Smooth muscle cell (in vitro differentiated cells): ENCODE measurements at regions not wholly inside any gene's neighbourhood (a gene's known extent, or its start where the extent isn't known, plus 50 kb on each side); places are given as distances from the start of the nearest gene placed in this dataset.
"Not testable (repeated sequence)": the region's sequence is repeated elsewhere in the genome, so short reads cannot be mapped to it uniquely, and the experiment has no call there.

Source experiments
- DNase-seq: peaks from one replicate; lab custom pipeline; 2025; ENCODE audit not compliant: unreplicated experiment; lab: John Stamatoyannopoulos, UW
- H2AFZ ChIP-seq: fragments of 200-600 bp; sonication (generic); 2 replicates; pipeline ENCODE4 v1.6.0; 2016; ENCODE audit warnings: antibody characterized with exemption, low read depth, mild to moderate bottlenecking
- H3F3A ChIP-seq: fragments of 200-600 bp; sonication (generic); 2 replicates; pipeline ENCODE4 v1.6.0; 2017; ENCODE audit warnings: antibody characterized with exemption, low read depth
- H3K27ac ChIP-seq: fragments of 200-600 bp; sonication (generic); 2 replicates; pipeline ENCODE4 v1.5.1; 2016; ENCODE audit warnings: low read depth, mild to moderate bottlenecking
- H3K27me3 ChIP-seq: fragments of 200-600 bp; sonication (generic); 2 replicates; pipeline ENCODE4 v1.6.1; 2016; ENCODE audit warnings: low read depth, mild to moderate bottlenecking
- H3K36me3 ChIP-seq: fragments of 200-600 bp; sonication (generic); 2 replicates; pipeline ENCODE4 v1.5.1; 2016; ENCODE audit warnings: low read depth
- H3K4me1 ChIP-seq: fragments of 200-600 bp; sonication (generic); 2 replicates; pipeline ENCODE4 v1.5.1; 2016; ENCODE audit warnings: low read depth
- H3K4me2 ChIP-seq: fragments of 200-600 bp; sonication (generic); 2 replicates; pipeline ENCODE4 v1.6.0; 2016; ENCODE audit warnings: mild to moderate bottlenecking
- H3K4me3 ChIP-seq: fragments of 200-600 bp; sonication (generic); 2 replicates; pipeline ENCODE4 v1.5.1; 2016; ENCODE audit warnings: mild to moderate bottlenecking
- H3K79me2 ChIP-seq: fragments of 200-600 bp; sonication (generic); 2 replicates; pipeline ENCODE4 v1.6.0; 2016; ENCODE audit warnings: low read depth, mild to moderate bottlenecking
- H3K9ac ChIP-seq: fragments of 200-600 bp; sonication (generic); 2 replicates; pipeline ENCODE4 v1.6.0; 2016; ENCODE audit warnings: low read depth
- H3K9me3 ChIP-seq: fragments of 200-600 bp; sonication (generic); replicated peaks from 2 replicates; pipeline ENCODE4 v1.5.1; 2016; ENCODE audit warnings: low read depth
- H4K20me1 ChIP-seq: fragments of 200-600 bp; sonication (generic); 2 replicates; pipeline ENCODE4 v1.6.0; 2016; ENCODE audit warnings: low read depth
- WGBS: methylation state at CpG from one replicate; pipeline ENCODE4 v1.1.7; 2016; ENCODE audit warnings: low lambda C conversion rate; 5-methylcytosine and 5-hydroxymethylcytosine counted together
- TF ChIP-seq, protein P1 (sequence below): fragments of 200-600 bp; sonication (generic); IDR thresholded peaks from 2 replicates; pipeline ENCODE4 v1.5.1; 2017; ENCODE audit warnings: borderline replicate concordance, mild to moderate bottlenecking, antibody characterized with exemption; ENCODE audit not compliant: insufficient read depth, poor library complexity, severe bottlenecking

GRCh38 chr6:19925533-19925932 lies 88.4 kb downstream of the ID4 start:
- Histone ChIP-seq H4K20me1 (no peaks in the 10 kb centered on the region), H3K79me2 (no peaks in the 10 kb centered on the region), H3K4me2 (no peak overlapping the region), H3K4me3 (no peak overlapping the region), H2AFZ (no peak overlapping the region), H3K27ac (no peak overlapping the region), H3K27me3 (no peaks in the 10 kb centered on the region), H3K4me1 (peaks cover 10% of the 10 kb centered on the region), H3K9me3 (no peaks in the 10 kb centered on the region), H3K36me3 (no peaks in the 10 kb centered on the region), H3F3A (no peaks in the 10 kb centered on the region), H3K9ac (no peak overlapping the region)
- 92% methylated on average over 1 of the region's 1 CpG for WGBS
- TF ChIP-seq, protein P1, sequence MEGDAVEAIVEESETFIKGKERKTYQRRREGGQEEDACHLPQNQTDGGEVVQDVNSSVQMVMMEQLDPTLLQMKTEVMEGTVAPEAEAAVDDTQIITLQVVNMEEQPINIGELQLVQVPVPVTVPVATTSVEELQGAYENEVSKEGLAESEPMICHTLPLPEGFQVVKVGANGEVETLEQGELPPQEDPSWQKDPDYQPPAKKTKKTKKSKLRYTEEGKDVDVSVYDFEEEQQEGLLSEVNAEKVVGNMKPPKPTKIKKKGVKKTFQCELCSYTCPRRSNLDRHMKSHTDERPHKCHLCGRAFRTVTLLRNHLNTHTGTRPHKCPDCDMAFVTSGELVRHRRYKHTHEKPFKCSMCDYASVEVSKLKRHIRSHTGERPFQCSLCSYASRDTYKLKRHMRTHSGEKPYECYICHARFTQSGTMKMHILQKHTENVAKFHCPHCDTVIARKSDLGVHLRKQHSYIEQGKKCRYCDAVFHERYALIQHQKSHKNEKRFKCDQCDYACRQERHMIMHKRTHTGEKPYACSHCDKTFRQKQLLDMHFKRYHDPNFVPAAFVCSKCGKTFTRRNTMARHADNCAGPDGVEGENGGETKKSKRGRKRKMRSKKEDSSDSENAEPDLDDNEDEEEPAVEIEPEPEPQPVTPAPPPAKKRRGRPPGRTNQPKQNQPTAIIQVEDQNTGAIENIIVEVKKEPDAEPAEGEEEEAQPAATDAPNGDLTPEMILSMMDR: no peak
- no peak for DNase-seq

GRCh38 chr6:19928461-19928860 lies 91.3 kb downstream of the ID4 start:
- 89% methylated on average over 2 of the region's 2 CpGs for WGBS
- TF ChIP-seq, protein P1: no peak
- DNase-seq: no peak
- Histone ChIP-seq H3F3A (no peaks in the 10 kb centered on the region), H3K4me2 (no peak overlapping the region), H3K27me3 (peaks cover 10% of the 10 kb centered on the region), H3K9me3 (no peaks in the 10 kb centered on the region), H3K27ac (no peak overlapping the region), H3K79me2 (no peaks in the 10 kb centered on the region), H3K4me3 (no peak overlapping the region), H3K9ac (no peak overlapping the region), H4K20me1 (no peaks in the 10 kb centered on the region), H2AFZ (no peak overlapping the region), H3K4me1 (peaks cover 10% of the 10 kb centered on the region), H3K36me3 (no peaks in the 10 kb centered on the region)

DNA sequence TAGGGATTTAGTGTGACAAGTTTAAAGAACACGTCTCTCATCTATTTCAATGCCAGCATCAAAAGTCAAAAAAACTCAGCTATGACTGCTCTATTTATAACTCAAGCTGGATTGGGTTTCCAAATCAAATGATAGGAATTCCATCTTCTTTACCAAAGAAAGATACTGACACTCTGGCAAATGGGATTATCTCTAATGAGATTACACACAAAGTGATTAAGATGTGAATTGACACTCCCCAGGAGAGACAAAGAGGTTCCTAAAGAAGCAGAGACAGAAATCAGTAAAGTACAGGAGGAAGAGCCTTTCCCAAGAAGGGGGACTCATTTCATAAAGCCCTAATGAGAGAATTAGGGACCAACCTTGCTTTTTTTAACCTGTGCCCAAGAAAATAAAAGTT lies 92.1 kb downstream of the ID4 start:
- 88% methylated on average over 1 of the region's 1 CpG for WGBS
- Histone ChIP-seq H3K36me3 (no peaks in the 10 kb centered on the region), H4K20me1 (no peaks in the 10 kb centered on the region), H2AFZ (no peak overlapping the region), H3K4me2 (no peak overlapping the region), H3K27ac (no peak overlapping the region), H3K4me1 (peaks cover 10% of the 10 kb centered on the region), H3K4me3 (no peak overlapping the region), H3K9me3 (no peaks in the 10 kb centered on the region), H3K79me2 (no peaks in the 10 kb centered on the region), H3K27me3 (peaks cover 10% of the 10 kb centered on the region), H3F3A (no peaks in the 10 kb centered on the region), H3K9ac (no peak overlapping the region)
- TF ChIP-seq, protein P1: no peak
- DNase-seq: no peak

DNA sequence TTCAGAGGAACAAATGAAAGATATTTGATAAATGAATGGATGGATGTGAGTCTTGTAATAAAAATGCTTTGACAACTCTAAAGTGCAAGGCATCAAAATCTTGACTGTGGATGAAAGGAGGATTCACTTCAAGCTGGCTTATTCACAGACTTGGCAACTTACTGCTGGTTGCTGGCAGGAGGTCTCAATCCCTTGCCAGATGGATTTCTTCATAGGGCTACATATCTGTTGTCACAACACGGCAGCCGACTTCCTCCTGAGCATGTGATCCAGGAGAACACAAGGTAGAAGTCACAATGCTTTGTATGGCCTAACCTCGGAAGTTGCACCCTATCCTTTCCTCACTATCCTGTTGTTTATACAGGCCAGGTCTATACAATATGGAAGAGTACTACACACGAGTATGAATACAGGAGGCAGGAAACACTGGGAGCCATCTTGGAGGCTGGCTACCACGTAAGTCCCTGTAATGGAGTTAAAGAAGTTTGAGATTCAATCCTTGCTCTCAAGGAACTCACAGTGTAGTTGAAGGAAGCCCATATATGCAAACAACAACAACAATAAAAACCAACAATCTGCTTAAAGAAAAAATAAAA lies 97.9 kb downstream of the ID4 start:
- no peak overlapping the region for H3K9ac ChIP-seq
- no peaks in the 10 kb centered on the region for H3F3A ChIP-seq
- TF ChIP-seq, protein P1: no peak
- H3K27ac ChIP-seq: no peak overlapping the region
- no peak overlapping the region for H3K4me2 ChIP-seq
- no peaks in the 10 kb centered on the region for H3K79me2 ChIP-seq
- H3K4me3 ChIP-seq: no peak overlapping the region
- H3K36me3 ChIP-seq: no peaks in the 10 kb centered on the region
- no peak for DNase-seq
- H3K27me3 ChIP-seq: peaks cover 10% of the 10 kb centered on the region
- H2AFZ ChIP-seq: no peak overlapping the region
- H3K9me3 ChIP-seq: no peaks in the 10 kb centered on the region
- H3K4me1 ChIP-seq: no peaks in the 10 kb centered on the region
- WGBS: 95% methylated on average over 5 of the region's 5 CpGs
- no peaks in the 10 kb centered on the region for H4K20me1 ChIP-seq

DNA sequence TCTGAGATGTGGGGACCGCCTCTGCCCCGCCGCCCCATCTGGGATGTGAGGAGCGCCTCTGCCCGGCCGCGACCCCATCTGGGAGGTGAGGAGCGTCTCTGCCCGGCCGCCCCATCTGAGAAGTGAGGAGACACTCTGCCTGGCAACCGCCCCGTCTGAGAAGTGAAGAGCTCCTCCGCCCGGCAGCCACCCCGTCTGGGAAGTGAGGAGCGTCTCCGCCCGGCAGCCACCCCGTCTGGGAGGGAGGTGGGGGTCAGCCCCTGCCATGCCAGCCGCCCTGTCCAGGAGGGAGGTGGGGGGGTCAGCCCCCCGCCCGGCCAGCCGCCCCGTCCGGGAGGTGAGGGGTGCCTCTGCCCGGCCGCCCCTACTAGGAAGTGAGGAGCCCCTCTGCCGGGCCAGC lies 102.2 kb downstream of the ID4 start:
- not testable (repeated sequence) for H3K27me3 ChIP-seq, H3K9me3 ChIP-seq, H3K4me1 ChIP-seq, DNase-seq, H3K36me3 ChIP-seq, H3F3A ChIP-seq, H4K20me1 ChIP-seq, H3K27ac ChIP-seq, H3K9ac ChIP-seq, H3K4me2 ChIP-seq, H2AFZ ChIP-seq, H3K4me3 ChIP-seq, H3K79me2 ChIP-seq
- WGBS: 99% methylated on average over 13 of the region's 28 CpGs

DNA sequence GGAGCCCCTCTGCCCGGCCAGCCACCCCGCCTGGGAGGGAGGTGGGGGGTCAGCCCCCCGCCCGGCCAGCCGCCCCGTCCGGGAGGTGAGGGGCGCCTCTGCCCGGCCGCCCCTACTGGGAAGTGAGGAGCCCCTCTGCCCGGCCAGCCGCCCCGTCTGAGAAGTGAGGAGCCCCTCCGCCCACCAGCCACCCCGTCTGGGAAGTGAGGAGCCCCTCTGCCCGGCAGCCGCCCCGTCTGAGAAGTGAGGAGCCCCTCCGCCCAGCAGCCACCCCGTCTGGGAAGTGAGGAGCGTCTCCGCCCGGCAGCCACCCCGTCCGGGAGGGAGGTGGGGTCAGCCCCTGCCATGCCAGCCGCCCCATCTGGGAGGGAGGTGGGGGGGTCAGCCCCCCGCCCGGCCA lies 102.8 kb downstream of the ID4 start:
- H2AFZ ChIP-seq, DNase-seq, H3K4me2 ChIP-seq, H4K20me1 ChIP-seq, H3K4me3 ChIP-seq, H3K79me2 ChIP-seq, H3F3A ChIP-seq, H3K36me3 ChIP-seq, H3K27ac ChIP-seq, H3K27me3 ChIP-seq, H3K4me1 ChIP-seq, H3K9ac ChIP-seq, H3K9me3 ChIP-seq: not testable (repeated sequence)
- WGBS: 97% methylated on average over 9 of the region's 28 CpGs
